ENCODE measurements at regions not wholly inside any gene's neighbourhood (a gene's known extent, or its start where the extent isn't known, plus 50 kb on each side); places are given as distances from the start of the nearest gene placed in this dataset.
"Not testable (repeated sequence)": the region's sequence is repeated elsewhere in the genome, so short reads cannot be mapped to it uniquely, and the experiment has no call there.

DNA sequence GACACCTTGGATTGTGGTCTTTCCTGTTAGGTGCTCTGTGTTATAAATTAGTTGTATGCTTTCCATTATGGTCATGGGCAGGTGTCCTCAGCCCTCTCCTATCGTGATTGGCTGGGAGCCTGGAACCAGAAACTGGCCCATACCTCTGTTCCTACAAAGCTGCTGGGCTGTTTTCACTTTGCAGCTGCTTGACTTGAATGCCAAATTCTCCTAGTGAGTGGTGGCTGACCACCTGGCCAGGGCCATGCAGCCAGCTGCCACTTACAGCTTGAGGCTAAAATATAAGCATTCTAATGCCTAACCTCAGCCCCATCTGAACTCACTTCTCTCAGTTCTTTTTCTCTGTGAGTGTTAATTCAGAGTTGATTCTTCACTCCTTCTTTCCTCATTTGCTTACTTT is 239.3 kb upstream of the GBE1 start:
- DNase-seq, result no peak

DNA sequence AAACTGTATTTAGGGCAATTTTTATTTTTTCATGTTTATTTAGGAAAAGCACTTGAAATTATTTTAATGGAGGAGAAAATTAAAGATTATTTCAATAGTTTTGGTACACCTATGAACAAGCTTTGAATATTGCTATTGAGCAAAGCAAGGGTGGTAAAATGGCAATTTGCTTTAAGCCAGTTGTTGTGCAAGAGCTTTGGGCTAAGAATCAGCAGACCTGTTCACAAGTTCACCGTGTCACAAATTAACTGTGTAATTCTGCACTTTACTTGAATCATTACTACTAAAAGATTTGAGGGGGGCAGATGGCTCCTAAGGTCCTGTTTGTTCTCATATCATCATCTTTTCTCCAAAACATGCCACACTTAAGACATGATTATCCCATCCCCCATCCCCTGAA is 238.9 kb upstream of the GBE1 start:
- DNase-seq, result no peak

DNA sequence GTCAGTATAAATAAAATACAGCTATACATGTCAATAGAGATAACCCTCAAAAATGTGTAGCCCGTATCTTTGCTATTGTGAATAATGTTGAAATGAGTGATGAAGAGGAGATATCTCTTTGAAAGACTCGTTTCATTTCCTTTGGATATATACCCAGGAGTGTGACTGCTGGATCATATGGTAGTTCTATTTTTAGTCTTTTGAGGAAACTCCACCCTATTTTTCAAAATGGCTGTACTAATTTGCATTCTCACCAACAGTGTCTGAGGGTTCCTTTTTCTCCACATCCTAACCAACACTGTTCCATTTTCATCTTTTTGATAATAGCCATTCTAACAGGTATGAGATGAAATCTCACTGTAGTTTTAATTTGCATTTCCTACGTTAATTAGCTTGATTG is 237.5 kb upstream of the GBE1 start:
- DNase-seq, result no peak

GRCh38 chr3:81998139-81998755 is 236.8 kb upstream of the GBE1 start:
- DNase-seq, result no peak

GRCh38 chr3:81997390-81997789 is 235.9 kb upstream of the GBE1 start:
- no peak for DNase-seq

GRCh38 chr3:81995329-81995728 is 233.9 kb upstream of the GBE1 start:
- DNase-seq, result no peak

GRCh38 chr3:81989758-81990157 is 228.3 kb upstream of the GBE1 start:
- no peak for DNase-seq

DNA sequence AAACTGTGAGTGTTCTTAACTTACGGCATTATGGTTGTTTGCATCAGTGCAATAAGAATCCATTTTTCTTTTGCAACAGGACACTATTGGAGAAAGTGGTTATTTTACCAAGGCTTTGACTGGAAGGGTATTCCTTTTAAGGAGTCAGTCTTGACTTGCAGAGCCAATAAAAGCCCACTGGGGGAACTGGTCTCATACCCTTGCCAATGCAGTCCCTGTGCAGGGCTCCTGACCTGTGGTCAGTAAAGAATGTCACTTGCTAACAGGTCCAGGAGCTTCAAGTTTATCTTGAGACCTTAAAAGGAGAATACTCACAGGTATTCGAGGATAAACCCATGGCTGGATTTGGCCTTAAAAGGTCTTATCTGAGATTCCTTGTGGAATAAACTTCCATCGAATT is 227.8 kb upstream of the GBE1 start:
- DNase-seq, result no peak

DNA sequence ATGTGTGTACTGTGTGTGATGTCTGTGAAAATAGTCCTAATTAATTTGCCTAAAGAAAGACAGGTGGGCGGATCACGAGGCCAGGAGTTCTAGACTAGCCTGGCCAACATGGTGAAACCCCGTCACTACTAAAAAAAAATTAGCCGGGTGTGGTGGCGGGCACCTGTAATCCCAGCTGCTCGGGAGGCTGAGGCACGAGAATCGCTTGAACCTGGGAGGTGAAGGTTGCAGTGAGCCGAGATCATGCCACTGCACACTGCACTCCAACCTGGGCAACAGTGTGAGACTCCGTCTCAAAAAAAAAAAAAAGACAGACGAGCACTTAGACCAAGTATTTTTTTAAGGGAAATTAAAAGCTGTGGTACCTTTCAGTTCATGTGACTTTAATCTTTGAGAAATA is 226.0 kb upstream of the GBE1 start:
- not testable (repeated sequence) for DNase-seq

GRCh38 chr3:81985996-81986723 is 224.7 kb upstream of the GBE1 start:
- DNase-seq, result no peak

DNA sequence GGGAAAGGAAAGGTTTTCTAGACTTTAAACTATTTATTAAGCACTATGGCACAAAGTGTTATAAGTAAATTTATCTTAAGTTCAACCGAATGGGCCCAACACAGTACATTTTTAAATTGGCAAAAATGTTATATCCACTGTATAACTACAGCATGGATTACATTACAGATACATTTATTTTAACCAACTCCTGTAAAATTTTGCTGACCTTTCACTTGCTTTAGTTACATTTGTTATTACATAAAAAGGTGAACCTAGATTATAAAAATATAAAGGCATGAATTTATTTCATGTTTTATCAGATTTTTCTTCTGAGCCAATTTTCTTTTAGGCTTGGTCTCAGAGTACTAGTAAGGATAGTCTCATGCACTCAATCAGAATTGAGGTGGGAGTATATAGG is 221.9 kb upstream of the GBE1 start:
- DNase-seq, result no peak

DNA sequence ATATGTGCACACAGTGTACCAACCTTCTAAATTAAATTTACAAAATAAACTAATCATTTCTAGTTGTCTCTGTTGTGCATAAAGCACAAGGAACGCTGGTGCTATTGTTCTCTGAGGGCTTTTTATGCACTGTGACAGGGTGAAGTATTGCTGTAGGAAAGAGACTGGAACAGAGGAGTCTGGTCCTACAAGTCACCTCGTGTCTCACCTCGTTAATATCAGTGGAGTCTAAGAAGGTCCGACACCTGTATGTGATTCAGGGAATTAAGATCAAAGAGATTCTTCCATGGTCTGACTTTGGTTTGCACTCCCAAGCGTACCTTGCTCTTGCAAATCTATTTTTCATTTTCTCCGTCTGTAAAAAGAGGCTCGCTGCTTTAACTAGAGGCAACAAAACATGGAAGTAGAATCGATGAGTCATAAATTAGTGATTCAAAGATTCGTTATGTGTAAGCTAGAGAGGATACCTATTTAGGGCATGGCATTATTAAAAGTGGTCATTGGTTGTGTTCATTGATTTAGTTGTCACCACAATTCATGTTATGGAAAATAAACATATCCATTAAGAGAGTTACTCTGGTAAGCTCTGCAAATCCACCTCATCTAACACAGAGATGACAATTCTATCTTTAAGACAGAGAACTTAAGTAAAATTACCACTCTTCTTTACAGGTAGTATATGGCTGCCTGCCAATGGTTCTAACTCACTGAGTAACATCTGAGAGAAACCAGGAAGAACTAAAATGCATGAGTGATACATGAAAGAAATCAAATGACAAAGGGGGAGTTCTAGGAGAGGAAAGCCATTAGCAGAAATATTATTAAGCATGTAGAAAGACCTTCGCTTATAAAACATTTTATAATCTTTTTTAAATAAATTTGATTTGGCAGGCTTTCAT is 219.4 kb upstream of the GBE1 start:
- no peak for DNase-seq

- no peak for DNase-seq
Observed at GRCh38 chr3:81974751-81975150, 213.3 kb upstream of the GBE1 start.

DNA sequence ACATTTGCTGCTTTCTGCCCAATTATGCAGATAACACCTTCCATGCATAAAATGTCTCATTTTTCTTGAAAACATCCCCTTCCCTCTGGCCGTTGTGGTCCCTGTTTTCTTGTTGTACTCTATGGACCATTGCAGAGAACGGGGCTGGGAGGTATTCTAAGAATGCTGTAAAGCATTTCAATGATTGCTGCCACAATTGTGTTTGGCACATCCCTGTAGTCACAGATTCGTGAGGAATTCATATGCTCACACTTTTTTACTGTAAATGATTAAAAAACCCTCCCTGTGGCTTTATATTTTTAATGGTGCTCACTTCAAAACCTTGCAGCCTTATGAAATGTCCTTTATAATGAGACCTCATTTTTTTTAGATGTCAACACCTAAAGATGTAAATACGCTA is 207.2 kb upstream of the GBE1 start:
- DNase-seq, result no peak

GRCh38 chr3:81967393-81967792 is 205.9 kb upstream of the GBE1 start:
- no peak for DNase-seq

DNA sequence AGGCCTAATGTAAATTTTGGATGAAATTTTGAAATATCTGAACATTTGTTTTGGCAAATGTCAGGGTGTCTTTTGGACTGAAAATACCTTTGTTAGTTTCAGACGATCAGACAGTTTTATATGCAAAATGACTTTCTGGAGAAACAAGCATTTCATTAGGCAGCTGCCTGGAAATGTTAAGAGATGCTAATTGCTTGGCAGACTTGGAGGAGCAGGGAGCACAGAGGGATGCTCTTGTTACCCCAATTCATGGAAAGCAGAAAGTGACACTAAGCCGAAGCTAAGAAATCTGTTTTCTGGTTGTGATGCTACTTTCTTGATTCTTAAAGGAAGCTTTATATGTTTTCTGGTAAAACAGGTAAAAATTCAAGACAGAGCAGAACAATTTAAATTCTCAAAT is 204.3 kb upstream of the GBE1 start:
- DNase-seq, result no peak

- no peak for DNase-seq
Observed at GRCh38 chr3:81962396-81962795, 201.0 kb upstream of the GBE1 start.

GRCh38 chr3:81958972-81959640 is 197.7 kb upstream of the GBE1 start:
- no peak for DNase-seq

DNA sequence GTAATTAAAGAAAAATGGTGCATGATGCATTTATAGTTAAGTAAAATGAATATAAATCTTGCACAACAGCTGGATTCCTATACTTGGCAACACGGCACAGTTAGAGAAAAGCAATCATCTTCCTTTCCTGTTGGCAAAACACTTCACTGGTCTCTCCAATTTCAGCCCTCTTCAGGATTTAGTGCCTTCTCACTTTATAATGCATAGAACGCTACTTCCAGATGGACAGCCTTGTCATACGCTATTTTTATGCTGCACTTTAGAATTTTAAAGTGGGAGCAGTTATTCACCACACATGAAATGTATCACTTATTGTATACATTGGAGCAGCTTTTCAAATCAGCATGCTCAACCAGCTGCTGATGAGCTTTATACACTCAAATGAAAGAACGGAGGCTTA is 194.4 kb upstream of the GBE1 start:
- no peak for DNase-seq

GRCh38 chr3:81953111-81953510 is 191.7 kb upstream of the GBE1 start:
- no peak for DNase-seq

- no peak for DNase-seq
Observed at GRCh38 chr3:81952141-81952540, 190.7 kb upstream of the GBE1 start.

- no peak for DNase-seq
Observed at GRCh38 chr3:81951636-81952035, 190.2 kb upstream of the GBE1 start.

- DNase-seq, result no peak
Observed at GRCh38 chr3:81951106-81951505, 189.7 kb upstream of the GBE1 start.
